ENCODE measurements at regions not wholly inside any gene's neighbourhood (a gene's known extent, or its start where the extent isn't known, plus 50 kb on each side); places are given as distances from the start of the nearest gene placed in this dataset.
A peak's percentile ranks its signal among the peaks of the same experiment; 100 is the strongest.

GRCh38 chr1:38534473-38534823 lies 325.1 kb downstream of the RRAGC start:
- no peak for DNase-seq (ENCODE audit: insufficient read length, low spot score)
- TF ChIP-seq SPI1 (IDR thresholded peaks at IDR 0.05; ENCODE audit: low read depth, low read length): no peak
- TF ChIP-seq POU2F2 (IDR thresholded peaks at IDR 0.05; ENCODE audit: low read depth, low read length): no peak
- TF ChIP-seq TAF1 (IDR thresholded peaks at IDR 0.05; ENCODE audit: low read depth, low read length): no peak
- TF ChIP-seq POLR2AphosphoS5 (IDR thresholded peaks at IDR 0.05; ENCODE audit: low read depth, low read length): no peak
- TF ChIP-seq PAX5 (IDR thresholded peaks at IDR 0.05; ENCODE audit: insufficient read depth, low read length, severe bottlenecking): no peak
- TF ChIP-seq POLR2A (IDR thresholded peaks at IDR 0.05; ENCODE audit: low read depth, low read length): no peak
- no peak for FAIRE-seq

GRCh38 chr1:38533772-38534472 lies 325.6 kb downstream of the RRAGC start:
- FAIRE-seq: peak; percentile 26
- DNase-seq (ENCODE audit: insufficient read length, low spot score): no peak
- TF ChIP-seq POLR2AphosphoS5 (IDR thresholded peaks at IDR 0.05; ENCODE audit: low read depth, low read length): no peak
- TF ChIP-seq POLR2A (IDR thresholded peaks at IDR 0.05; ENCODE audit: low read depth, low read length): no peak
- TF ChIP-seq TAF1 (IDR thresholded peaks at IDR 0.05; ENCODE audit: low read depth, low read length): no peak
- no peak for TF ChIP-seq SPI1 (IDR thresholded peaks at IDR 0.05; ENCODE audit: low read depth, low read length)
- no peak for TF ChIP-seq PAX5 (IDR thresholded peaks at IDR 0.05; ENCODE audit: insufficient read depth, low read length, severe bottlenecking)
- TF ChIP-seq POU2F2 (IDR thresholded peaks at IDR 0.05; ENCODE audit: low read depth, low read length): no peak

DNA sequence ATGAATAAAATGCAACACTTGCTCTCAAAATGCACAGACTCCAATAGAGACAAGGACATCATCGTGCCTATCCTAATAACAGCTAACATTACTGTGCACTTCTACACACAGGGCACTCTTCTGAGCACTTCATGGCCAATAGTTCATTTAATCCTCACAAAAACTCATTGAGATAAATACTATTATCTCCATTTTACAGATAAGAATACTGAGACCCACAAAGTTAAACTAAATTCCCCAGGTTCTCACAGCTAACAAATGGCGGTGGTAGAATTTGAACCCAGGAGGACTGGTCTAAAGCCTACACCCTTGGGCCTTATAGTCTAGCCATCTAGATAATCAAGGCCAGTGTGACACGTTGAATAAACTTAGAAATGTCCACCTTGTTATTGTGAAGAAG lies 328.6 kb downstream of the RRAGC start:
- DNase-seq (ENCODE audit: insufficient read length, low spot score): no peak
- no peak for TF ChIP-seq PAX5 (IDR thresholded peaks at IDR 0.05; ENCODE audit: insufficient read depth, low read length, severe bottlenecking)
- TF ChIP-seq POLR2AphosphoS5 (IDR thresholded peaks at IDR 0.05; ENCODE audit: low read depth, low read length): no peak
- no peak for TF ChIP-seq POU2F2 (IDR thresholded peaks at IDR 0.05; ENCODE audit: low read depth, low read length)
- TF ChIP-seq SPI1 (IDR thresholded peaks at IDR 0.05; ENCODE audit: low read depth, low read length): no peak
- no peak for TF ChIP-seq TAF1 (IDR thresholded peaks at IDR 0.05; ENCODE audit: low read depth, low read length)
- no peak for TF ChIP-seq POLR2A (IDR thresholded peaks at IDR 0.05; ENCODE audit: low read depth, low read length)
- no peak for FAIRE-seq

DNA sequence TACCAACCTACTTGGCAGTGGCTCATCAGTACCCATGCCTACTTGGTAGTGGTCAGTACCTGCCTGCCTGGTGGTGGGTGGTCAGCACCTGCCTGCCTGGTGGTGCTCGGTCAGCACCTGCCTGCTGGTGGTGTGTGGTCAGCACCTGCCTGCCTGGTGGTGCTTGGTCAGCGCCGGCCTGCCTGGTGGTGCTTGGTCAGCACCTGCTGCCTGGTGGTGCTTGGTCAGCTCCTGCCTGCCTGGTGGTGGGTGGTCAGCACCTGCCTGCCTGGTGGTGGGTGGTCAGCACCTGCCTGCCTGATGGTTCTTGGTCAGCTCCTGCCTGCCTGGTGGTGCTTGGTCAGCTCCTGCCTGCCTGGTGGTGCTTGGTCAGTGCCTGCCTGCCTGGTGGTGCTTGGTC lies 329.6 kb downstream of the RRAGC start:
- TF ChIP-seq TAF1 (IDR thresholded peaks at IDR 0.05; ENCODE audit: low read depth, low read length): no peak
- no peak for TF ChIP-seq SPI1 (IDR thresholded peaks at IDR 0.05; ENCODE audit: low read depth, low read length)
- TF ChIP-seq POU2F2 (IDR thresholded peaks at IDR 0.05; ENCODE audit: low read depth, low read length): no peak
- no peak for TF ChIP-seq PAX5 (IDR thresholded peaks at IDR 0.05; ENCODE audit: insufficient read depth, low read length, severe bottlenecking)
- no peak for TF ChIP-seq POLR2AphosphoS5 (IDR thresholded peaks at IDR 0.05; ENCODE audit: low read depth, low read length)
- no peak for TF ChIP-seq POLR2A (IDR thresholded peaks at IDR 0.05; ENCODE audit: low read depth, low read length)

DNA sequence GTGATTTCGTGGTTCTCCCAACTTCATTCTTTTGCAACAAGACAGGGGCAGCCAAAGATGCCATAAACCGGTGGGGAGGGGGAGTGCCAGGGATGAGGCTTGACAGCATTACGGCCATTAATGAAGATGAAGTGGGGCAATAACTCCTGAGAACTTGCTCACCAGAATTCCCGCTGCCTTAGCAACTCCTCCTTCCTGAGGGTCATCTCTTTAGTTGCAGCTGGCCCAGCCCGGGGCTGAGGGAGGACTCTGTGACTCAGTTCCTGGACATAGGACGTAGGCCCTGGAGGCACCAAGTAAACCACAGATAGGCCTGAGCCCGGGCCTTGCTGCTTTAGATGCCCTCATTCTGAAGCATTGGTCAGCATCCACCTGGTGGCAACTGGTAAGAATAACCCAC lies 330.2 kb downstream of the RRAGC start:
- TF ChIP-seq SPI1 (IDR thresholded peaks at IDR 0.05; ENCODE audit: low read depth, low read length) (no peak), TAF1 (IDR thresholded peaks at IDR 0.05; ENCODE audit: low read depth, low read length) (no peak), POU2F2 (IDR thresholded peaks at IDR 0.05; ENCODE audit: low read depth, low read length) (no peak), PAX5 (IDR thresholded peaks at IDR 0.05; ENCODE audit: insufficient read depth, low read length, severe bottlenecking) (no peak), POLR2A (IDR thresholded peaks at IDR 0.05; ENCODE audit: low read depth, low read length) (no peak), POLR2AphosphoS5 (IDR thresholded peaks at IDR 0.05; ENCODE audit: low read depth, low read length) (no peak)
- FAIRE-seq (no peak), DNase-seq (ENCODE audit: insufficient read length, low spot score) (no peak)

More for the DNA sequence above, 329.6 kb downstream of the RRAGC start:
- FAIRE-seq (no peak), DNase-seq (ENCODE audit: insufficient read length, low spot score) (no peak)

- TF ChIP-seq POLR2AphosphoS5 (IDR thresholded peaks at IDR 0.05; ENCODE audit: low read depth, low read length) (no peak), SPI1 (IDR thresholded peaks at IDR 0.05; ENCODE audit: low read depth, low read length) (no peak), TAF1 (IDR thresholded peaks at IDR 0.05; ENCODE audit: low read depth, low read length) (no peak), POLR2A (IDR thresholded peaks at IDR 0.05; ENCODE audit: low read depth, low read length) (no peak), PAX5 (IDR thresholded peaks at IDR 0.05; ENCODE audit: insufficient read depth, low read length, severe bottlenecking) (no peak), POU2F2 (IDR thresholded peaks at IDR 0.05; ENCODE audit: low read depth, low read length) (no peak)
- FAIRE-seq: peak; percentile 45
- no peak for DNase-seq (ENCODE audit: insufficient read length, low spot score)
Measured at GRCh38 chr1:38528623-38529022, 330.9 kb downstream of the RRAGC start.

GRCh38 chr1:38527373-38527966 lies 332.1 kb downstream of the RRAGC start:
- TF ChIP-seq POLR2A (IDR thresholded peaks at IDR 0.05; ENCODE audit: low read depth, low read length): no peak
- no peak for TF ChIP-seq POU2F2 (IDR thresholded peaks at IDR 0.05; ENCODE audit: low read depth, low read length)
- no peak for TF ChIP-seq TAF1 (IDR thresholded peaks at IDR 0.05; ENCODE audit: low read depth, low read length)
- TF ChIP-seq POLR2AphosphoS5 (IDR thresholded peaks at IDR 0.05; ENCODE audit: low read depth, low read length): no peak
- no peak for TF ChIP-seq PAX5 (IDR thresholded peaks at IDR 0.05; ENCODE audit: insufficient read depth, low read length, severe bottlenecking)
- TF ChIP-seq SPI1 (IDR thresholded peaks at IDR 0.05; ENCODE audit: low read depth, low read length): no peak
- DNase-seq (ENCODE audit: insufficient read length, low spot score) (peak; percentile 64), FAIRE-seq (peak; percentile 85)

DNA sequence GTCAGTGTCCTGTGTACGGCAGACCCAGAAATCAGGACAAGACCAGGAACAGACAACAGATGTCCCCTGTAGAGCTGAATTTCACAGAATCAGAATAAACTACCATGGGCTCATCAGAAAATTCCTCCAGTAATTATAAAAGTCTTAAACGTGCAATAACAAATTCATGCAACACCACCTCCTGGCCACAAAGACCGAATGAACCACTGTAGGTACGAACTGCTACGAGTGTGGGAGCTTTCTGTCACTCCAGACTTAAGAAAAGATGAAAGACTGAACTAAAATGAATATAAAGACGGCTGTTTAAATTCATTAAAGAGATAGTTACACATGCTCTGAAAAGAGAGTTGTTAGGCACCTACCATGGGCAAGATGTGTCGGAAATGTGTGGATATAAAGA lies 333.5 kb downstream of the RRAGC start:
- DNase-seq (ENCODE audit: insufficient read length, low spot score) (no peak), FAIRE-seq (no peak)
- TF ChIP-seq TAF1 (IDR thresholded peaks at IDR 0.05; ENCODE audit: low read depth, low read length) (no peak), PAX5 (IDR thresholded peaks at IDR 0.05; ENCODE audit: insufficient read depth, low read length, severe bottlenecking) (no peak), POLR2A (IDR thresholded peaks at IDR 0.05; ENCODE audit: low read depth, low read length) (no peak), SPI1 (IDR thresholded peaks at IDR 0.05; ENCODE audit: low read depth, low read length) (no peak), POLR2AphosphoS5 (IDR thresholded peaks at IDR 0.05; ENCODE audit: low read depth, low read length) (no peak), POU2F2 (IDR thresholded peaks at IDR 0.05; ENCODE audit: low read depth, low read length) (no peak)

GRCh38 chr1:38525343-38526043 lies 334.1 kb downstream of the RRAGC start:
- FAIRE-seq (no peak), DNase-seq (ENCODE audit: insufficient read length, low spot score) (no peak)
- TF ChIP-seq TAF1 (IDR thresholded peaks at IDR 0.05; ENCODE audit: low read depth, low read length) (no peak), PAX5 (IDR thresholded peaks at IDR 0.05; ENCODE audit: insufficient read depth, low read length, severe bottlenecking) (no peak), POLR2AphosphoS5 (IDR thresholded peaks at IDR 0.05; ENCODE audit: low read depth, low read length) (no peak), POLR2A (IDR thresholded peaks at IDR 0.05; ENCODE audit: low read depth, low read length) (no peak), SPI1 (IDR thresholded peaks at IDR 0.05; ENCODE audit: low read depth, low read length) (no peak), POU2F2 (IDR thresholded peaks at IDR 0.05; ENCODE audit: low read depth, low read length) (no peak)

Measured in GM12891 (cell line).